ENCODE measurements at regions not wholly inside any gene's neighbourhood (a gene's known extent, or its start where the extent isn't known, plus 50 kb on each side); places are given as distances from the start of the nearest gene placed in this dataset.

DNA sequence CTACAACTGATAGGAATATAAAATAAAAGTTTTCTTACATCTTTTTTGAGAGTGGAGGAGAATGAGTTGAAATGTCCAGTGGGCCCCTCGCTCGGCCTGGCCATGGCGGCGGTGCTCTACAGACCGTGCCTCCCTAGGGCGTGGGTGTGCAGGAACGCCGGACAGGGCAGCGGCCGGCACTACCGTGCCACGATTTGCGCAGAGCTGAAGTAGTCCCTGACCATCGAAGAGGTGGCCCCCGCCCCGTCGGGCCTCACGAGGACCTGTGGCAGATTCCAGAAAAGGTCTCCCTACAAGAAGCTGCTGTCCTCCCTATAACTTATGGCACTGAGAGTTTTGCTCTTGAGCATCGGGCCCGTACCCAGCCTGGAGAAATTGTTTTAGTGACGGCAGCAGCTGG is 228.9 kb upstream of the ARHGAP24 start:
- TF ChIP-seq, protein P1, sequence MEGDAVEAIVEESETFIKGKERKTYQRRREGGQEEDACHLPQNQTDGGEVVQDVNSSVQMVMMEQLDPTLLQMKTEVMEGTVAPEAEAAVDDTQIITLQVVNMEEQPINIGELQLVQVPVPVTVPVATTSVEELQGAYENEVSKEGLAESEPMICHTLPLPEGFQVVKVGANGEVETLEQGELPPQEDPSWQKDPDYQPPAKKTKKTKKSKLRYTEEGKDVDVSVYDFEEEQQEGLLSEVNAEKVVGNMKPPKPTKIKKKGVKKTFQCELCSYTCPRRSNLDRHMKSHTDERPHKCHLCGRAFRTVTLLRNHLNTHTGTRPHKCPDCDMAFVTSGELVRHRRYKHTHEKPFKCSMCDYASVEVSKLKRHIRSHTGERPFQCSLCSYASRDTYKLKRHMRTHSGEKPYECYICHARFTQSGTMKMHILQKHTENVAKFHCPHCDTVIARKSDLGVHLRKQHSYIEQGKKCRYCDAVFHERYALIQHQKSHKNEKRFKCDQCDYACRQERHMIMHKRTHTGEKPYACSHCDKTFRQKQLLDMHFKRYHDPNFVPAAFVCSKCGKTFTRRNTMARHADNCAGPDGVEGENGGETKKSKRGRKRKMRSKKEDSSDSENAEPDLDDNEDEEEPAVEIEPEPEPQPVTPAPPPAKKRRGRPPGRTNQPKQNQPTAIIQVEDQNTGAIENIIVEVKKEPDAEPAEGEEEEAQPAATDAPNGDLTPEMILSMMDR (IDR thresholded peaks at IDR 0.05 in 2 of 3, conservative IDR thresholded peaks at IDR 0.05 in 1 of 3; ENCODE audit: insufficient read depth in 2 of 3, low read depth in 1 of 3, low read length in 3 of 3): no peak
- TF ChIP-seq CBX8 (IDR thresholded peaks at IDR 0.05; ENCODE audit: borderline replicate concordance, extremely low read depth, low read depth, low read length, poor library complexity, severe bottlenecking): no peak
- no peak for TF ChIP-seq SIX5 (IDR thresholded peaks at IDR 0.05; ENCODE audit: borderline replicate concordance in 1 of 2, insufficient read depth in 1 of 2, low read depth in 1 of 2, low read length in 2 of 2)
- TF ChIP-seq, protein P2, sequence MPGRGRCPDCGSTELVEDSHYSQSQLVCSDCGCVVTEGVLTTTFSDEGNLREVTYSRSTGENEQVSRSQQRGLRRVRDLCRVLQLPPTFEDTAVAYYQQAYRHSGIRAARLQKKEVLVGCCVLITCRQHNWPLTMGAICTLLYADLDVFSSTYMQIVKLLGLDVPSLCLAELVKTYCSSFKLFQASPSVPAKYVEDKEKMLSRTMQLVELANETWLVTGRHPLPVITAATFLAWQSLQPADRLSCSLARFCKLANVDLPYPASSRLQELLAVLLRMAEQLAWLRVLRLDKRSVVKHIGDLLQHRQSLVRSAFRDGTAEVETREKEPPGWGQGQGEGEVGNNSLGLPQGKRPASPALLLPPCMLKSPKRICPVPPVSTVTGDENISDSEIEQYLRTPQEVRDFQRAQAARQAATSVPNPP (IDR thresholded peaks at IDR 0.05; ENCODE audit: borderline replicate concordance, insufficient read depth, insufficient read length): no peak
- TF ChIP-seq, protein P3, sequence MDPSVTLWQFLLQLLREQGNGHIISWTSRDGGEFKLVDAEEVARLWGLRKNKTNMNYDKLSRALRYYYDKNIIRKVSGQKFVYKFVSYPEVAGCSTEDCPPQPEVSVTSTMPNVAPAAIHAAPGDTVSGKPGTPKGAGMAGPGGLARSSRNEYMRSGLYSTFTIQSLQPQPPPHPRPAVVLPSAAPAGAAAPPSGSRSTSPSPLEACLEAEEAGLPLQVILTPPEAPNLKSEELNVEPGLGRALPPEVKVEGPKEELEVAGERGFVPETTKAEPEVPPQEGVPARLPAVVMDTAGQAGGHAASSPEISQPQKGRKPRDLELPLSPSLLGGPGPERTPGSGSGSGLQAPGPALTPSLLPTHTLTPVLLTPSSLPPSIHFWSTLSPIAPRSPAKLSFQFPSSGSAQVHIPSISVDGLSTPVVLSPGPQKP (CRISPR knock-in tag; IDR thresholded peaks at IDR 0.05): no peak
- no peak for TF ChIP-seq SMARCC2 (IDR thresholded peaks at IDR 0.05; ENCODE audit: low read depth)
- no peak for TF ChIP-seq ZNF253 (CRISPR knock-in tag; conservative IDR thresholded peaks at IDR 0.05)
- no peak for TF ChIP-seq SMARCB1 (IDR thresholded peaks at IDR 0.05; ENCODE audit: insufficient read length, low read depth)
- no peak for TF ChIP-seq RBM22 (IDR thresholded peaks at IDR 0.05; ENCODE audit: low read depth, low read length, poor library complexity, severe bottlenecking)

Measured in K562 (cell line).